ENCODE measurements at regions not wholly inside any gene's neighbourhood (a gene's known extent, or its start where the extent isn't known, plus 50 kb on each side); places are given as distances from the start of the nearest gene placed in this dataset.

GRCh38 chrX:100477958-100478357 is 67.9 kb upstream of the PCDH19 start:
- ATAC-seq (ENCODE audit: insufficient read depth, low FRiP score) (no peak), DNase-seq (peak in 1 of 3 donors; percentile 8)
- no peaks in the 10 kb centered on the region for H3K9me3 ChIP-seq (ENCODE audit: control insufficient read depth in 4 of 4, insufficient read depth in 3 of 4, low read length in 3 of 4)
- no peak overlapping the region for H3K4me3 ChIP-seq
- 50 to 61% methylated on average over 4 of the region's 4 CpGs for WGBS, 2 donors
- H3K27me3 ChIP-seq (ENCODE audit: control insufficient read depth in 3 of 3, insufficient read depth in 3 of 3, low read length in 2 of 3) = peaks cover 0 to 27% (median 2%) of the 10 kb centered on the region in 3 donors
- H3K9ac ChIP-seq (ENCODE audit: insufficient read depth in 1 of 2, low read length in 2 of 2) = no peak overlapping the region
- H3K27ac ChIP-seq (ENCODE audit: low read depth in 1 of 2, low read length in 1 of 2) = no peak overlapping the region
- peaks cover 0 to 3% (median 0%) of the 10 kb centered on the region in 5 donors for H3K4me1 ChIP-seq (ENCODE audit: control insufficient read depth in 5 of 5, insufficient read depth in 5 of 5, low read length in 5 of 5)
- H3K36me3 ChIP-seq (ENCODE audit: control insufficient read depth in 4 of 4, insufficient read depth in 4 of 4, low read length in 4 of 4) = no peaks in the 10 kb centered on the region
- TF ChIP-seq CTCF (IDR thresholded peaks at IDR 0.05; ENCODE audit: control extremely low read depth, extremely low read depth) = no peak

- Histone ChIP-seq H3K9me3 (ENCODE audit: control insufficient read depth in 4 of 4, insufficient read depth in 3 of 4, low read length in 3 of 4) (no peaks in the 10 kb centered on the region), H3K36me3 (ENCODE audit: control insufficient read depth in 4 of 4, insufficient read depth in 4 of 4, low read length in 4 of 4) (no peaks in the 10 kb centered on the region), H3K4me1 (ENCODE audit: control insufficient read depth in 5 of 5, insufficient read depth in 5 of 5, low read length in 5 of 5) (peaks cover 0 to 3% (median 0%) of the 10 kb centered on the region in 5 donors), H3K27me3 (ENCODE audit: control insufficient read depth in 3 of 3, insufficient read depth in 3 of 3, low read length in 2 of 3) (peaks cover 0 to 23% (median 2%) of the 10 kb centered on the region in 3 donors), H3K27ac (ENCODE audit: low read depth in 1 of 2, low read length in 1 of 2) (no peak overlapping the region), H3K4me3 (no peak overlapping the region), H3K9ac (ENCODE audit: insufficient read depth in 1 of 2, low read length in 2 of 2) (no peak overlapping the region)
- DNase-seq = no peak
- 62 to 74% methylated on average over 2 of the region's 2 CpGs for WGBS, 2 donors
- no peak for ATAC-seq (ENCODE audit: insufficient read depth, low FRiP score)
- no peak for TF ChIP-seq CTCF (IDR thresholded peaks at IDR 0.05; ENCODE audit: control extremely low read depth, extremely low read depth)
These were observed 67.4 kb upstream of the PCDH19 start for GRCh38 chrX:100477467-100477866.
